GM18520 (cell line): ENCODE measurements at regions not wholly inside any gene's neighbourhood (a gene's known extent, or its start where the extent isn't known, plus 50 kb on each side); places are given as distances from the start of the nearest gene placed in this dataset.

Source experiments
- ATAC-seq: cut with Tn5 transposase; IDR thresholded peaks from one replicate; pipeline ENCODE4 v1.9.1; 2021; ENCODE audit not compliant: unreplicated experiment

DNA sequence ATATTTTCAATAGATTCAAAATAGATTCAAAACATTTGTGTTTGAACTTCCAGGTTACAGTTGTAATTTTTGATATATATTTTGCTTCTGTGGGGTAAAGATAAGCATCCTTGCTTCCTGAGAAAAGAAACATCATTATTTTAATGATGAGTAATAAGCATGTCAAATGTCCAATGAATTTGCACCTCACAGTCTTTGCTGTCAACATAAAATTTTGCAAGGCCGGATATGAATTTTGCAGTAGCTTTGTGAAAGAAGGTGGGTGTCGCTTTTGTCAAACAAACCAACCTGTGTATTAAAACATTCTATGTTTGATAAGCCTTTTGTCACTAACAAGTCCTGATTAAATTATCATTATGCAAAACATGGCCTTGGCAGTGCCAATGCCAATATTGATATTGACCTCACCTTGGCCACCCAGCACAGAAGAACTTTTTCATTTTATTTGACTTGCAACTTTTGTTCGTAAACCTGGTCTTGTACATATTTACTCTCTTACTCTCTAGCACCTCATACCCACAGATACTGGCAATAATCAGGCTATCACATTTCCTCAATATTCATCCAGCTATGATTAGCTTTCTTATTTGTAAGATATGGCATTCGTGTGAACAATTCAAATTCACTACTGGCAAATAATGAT lies 645.0 kb upstream of the KLF4 start:
- no peak for ATAC-seq

DNA sequence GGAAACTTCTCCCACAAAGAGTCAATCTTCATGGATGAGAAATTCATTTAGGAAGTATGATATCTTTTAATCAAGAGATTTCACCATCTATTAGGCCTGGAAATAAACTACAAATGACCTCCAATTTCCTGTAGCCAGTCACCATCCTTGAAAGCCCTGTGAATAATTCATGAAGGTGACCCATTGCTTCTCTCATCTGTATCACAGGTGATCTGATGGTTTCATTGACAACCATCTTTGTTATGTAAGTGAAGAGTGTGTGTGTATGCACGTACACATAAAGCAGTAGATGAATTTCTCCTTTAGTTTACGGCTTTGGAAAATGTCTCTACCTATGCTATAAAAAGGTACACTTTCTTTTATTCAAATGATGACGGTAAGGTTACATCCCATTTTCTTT lies 644.1 kb upstream of the KLF4 start:
- no peak for ATAC-seq

GRCh38 chr9:108133101-108133500 lies 643.5 kb upstream of the KLF4 start:
- no peak for ATAC-seq

GRCh38 chr9:108130905-108131304 lies 641.3 kb upstream of the KLF4 start:
- no peak for ATAC-seq

GRCh38 chr9:108125625-108126024 lies 636.1 kb upstream of the KLF4 start:
- ATAC-seq = no peak

DNA sequence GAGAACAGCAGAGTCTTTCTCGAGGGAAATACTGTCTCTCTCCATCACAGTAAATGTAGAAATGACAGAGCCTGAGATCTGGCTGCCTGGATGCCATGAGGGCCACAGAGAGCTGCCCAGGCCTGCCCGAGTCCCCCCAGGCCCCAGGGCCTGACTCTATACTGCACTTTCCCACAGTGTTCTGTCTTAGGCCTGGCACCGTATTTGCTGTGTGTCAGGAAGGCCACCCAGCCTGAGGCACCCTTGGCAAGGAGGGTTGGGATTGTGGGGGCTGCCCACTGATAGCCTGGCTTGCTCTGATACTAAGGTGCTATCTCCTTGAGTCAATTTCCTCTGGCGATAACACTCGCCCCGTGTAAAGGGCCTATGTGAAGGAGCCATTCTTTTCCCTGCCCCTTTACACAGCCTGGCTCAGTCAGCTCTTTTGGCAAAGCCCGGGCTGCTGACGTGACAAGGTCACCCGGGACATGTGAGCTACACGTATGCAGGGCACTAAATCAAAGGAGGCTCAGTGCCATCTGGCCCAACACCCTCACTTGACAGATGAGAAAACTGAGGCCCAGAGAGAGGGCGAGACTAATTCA lies 630.1 kb upstream of the KLF4 start:
- ATAC-seq = no peak

DNA sequence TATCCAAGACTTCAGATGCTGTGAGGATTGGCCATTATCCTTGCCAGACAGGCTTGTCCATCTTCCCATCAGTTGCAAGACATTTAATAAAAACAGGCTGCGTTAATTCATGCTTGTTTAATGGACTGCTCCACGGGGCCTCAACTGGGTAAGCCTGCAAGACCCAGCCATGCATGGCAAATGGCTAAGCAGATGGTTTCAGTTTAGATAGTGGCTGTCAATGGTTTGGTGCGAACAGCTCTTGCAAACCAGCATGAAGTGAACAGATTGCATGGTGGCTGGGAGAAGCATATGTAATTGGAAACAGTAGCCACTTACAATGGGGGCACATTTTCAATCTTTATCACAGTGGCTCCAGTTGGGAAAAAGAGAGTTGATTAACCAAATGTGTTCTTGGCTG lies 628.2 kb upstream of the KLF4 start:
- ATAC-seq = no peak

- ATAC-seq = no peak
Measured at GRCh38 chr9:108117306-108117705, 627.7 kb upstream of the KLF4 start.

- ATAC-seq = no peak
Measured at GRCh38 chr9:108113596-108113995, 624.0 kb upstream of the KLF4 start.

GRCh38 chr9:108109927-108110690 lies 620.5 kb upstream of the KLF4 start:
- no peak for ATAC-seq

DNA sequence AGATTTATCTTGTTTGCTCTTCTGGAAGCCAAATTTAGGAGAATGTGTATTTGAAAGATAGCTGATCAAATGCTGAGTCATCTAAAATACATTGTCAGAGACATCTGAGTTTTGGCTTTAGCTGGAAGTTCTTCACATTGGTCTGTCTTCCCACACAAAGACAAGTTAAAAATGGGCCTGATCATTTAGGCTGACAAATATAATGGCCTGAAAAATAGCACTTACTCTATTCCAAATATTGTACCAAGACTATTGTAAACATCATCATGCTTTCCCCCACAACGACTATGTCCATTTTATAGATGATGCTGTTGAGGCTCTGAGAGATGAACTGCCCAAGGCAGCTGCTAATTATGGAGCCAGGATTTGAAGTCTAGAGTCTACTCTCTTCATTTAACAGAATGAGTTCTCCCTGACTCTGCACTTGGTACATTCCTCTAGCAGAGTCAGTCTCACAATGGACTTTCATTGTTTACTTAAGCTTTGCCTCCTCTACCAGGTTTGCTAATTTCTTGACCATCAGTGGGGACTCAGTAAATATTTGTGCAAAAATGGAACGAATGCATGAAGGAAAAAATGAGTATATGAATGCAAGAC lies 619.4 kb upstream of the KLF4 start:
- no peak for ATAC-seq

DNA sequence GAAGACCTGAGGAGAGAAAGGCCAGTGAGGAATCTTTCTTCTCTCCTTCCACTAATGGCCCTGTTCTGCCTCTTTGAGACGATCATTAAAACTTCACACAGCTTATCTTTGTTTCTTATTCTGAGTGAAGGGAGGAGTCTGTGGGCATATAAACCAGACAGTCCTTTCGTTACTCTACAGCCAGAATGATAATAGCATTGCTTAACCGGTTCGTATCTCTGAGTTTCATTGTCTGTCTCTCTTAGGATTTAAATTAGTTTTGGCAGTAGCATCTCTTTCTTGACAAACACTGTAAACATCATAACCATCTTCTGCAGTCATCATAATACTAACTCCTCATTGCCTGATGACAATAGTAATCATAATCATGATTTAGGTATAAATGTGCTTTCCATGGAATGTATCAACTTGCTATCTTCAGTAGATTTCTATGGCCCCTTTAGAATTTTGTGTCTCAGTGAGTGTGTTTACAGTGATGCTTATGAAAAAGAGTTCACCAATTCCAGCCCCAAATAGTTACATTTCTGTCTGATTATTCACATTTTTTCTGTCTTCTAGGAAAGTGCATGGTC lies 618.8 kb upstream of the KLF4 start:
- no peak for ATAC-seq

DNA sequence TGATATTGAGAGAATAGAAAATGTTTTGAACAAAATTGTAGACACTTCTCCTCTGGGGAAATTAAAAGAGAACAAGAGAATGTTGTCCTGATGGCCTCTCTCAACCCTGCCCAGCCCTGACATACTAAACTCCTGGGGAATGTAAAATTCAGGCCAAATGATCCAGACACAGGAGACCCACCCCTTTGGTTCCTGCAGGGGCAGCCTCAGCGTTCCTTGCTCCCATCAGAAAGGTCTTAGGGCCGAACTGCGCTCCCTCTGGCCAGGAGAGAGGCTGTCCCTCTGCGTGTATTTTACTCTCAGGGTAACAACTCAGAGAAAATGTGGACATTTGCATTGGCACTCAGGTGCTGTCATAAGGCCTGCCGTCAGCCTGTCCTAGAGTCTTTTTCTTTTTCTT lies 616.3 kb upstream of the KLF4 start:
- no peak for ATAC-seq

DNA sequence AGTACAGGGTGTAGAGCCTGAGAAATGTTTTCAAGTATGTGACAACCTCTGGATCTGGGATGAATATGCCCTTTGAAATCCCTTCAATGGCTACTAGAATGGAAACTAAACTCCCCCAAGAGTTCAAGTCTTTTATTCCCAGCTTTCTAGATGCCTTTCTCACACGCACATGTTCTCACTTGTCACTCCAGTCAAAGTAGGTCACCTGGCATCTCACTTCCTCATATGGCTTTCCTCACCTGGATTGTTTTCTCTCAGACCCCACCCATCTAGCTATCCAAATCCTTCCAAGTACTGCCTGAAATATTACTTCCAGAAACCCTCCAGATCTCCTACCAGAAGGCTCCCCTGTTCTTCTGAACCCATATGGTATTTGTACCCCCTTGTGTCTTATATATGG lies 615.4 kb upstream of the KLF4 start:
- ATAC-seq = no peak

DNA sequence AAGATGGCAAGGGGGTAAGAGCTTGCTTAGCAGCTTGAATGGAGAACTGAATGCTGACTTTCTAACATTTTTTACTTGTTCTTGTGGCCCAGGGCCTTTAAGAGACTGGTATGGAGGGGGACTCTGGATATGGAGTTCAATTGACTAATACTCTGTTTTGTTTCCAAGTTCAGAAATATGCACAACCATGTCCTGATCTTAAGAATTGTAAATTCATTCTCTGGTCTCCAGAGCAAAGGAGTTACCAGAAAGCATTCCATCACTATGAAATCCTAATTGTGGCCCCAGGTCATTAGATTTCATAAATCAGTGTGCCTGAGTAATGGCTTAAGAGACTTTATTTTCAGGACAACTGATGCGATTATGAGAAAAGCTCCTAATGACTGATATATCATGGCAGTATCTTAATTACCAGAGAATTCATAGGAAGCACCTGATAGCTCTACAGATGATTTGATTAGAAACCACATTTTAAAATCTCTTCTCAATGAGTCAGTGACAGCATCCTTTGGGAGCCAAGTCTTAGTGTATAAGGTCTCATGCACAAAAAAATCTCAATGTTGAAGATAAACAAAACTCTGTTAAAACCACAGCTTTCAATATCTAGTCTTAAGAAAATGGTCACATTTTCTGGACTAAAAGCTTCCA lies 613.6 kb upstream of the KLF4 start:
- ATAC-seq = no peak

- no peak for ATAC-seq
Measured at GRCh38 chr9:108101410-108101809, 611.8 kb upstream of the KLF4 start.

GRCh38 chr9:108100571-108100970 lies 611.0 kb upstream of the KLF4 start:
- ATAC-seq = no peak

DNA sequence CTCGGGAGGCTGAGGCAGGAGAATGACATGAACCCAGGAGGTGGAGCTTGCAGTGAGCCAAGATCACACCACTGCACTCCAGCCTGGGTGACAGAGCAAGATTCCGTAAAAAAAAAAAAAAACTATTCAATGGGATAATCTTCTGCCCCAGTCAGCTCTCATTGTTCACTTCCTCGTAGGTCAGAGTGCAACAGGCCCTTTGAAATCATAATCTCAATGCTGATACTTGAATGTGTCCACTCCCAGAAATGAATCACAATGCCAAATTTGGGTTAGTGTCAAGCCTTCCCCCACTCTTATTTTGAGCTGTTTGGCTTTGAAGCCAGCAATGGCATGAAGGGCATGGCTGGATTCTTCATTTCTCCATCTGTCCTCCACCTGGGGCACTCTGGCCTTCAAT lies 610.3 kb upstream of the KLF4 start:
- no peak for ATAC-seq

DNA sequence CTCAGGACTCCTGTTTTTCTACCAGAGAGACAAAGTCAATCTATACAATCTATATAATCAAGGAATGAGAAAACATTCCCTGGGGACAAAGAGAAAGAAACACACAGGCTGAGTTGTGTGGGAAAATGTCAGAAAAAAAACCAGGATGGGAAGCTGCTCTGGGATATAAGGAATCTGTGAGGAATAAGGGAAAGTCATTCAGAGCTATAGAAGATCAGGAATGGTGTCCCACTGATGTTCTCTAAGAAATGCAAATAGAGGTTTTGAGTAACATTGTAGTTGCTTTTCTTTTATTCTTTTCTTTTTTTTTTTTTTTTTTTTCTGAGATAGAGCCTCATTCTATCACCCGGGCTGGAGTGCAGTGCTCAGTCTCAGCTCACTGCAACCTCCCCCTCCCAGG lies 605.9 kb upstream of the KLF4 start:
- ATAC-seq = no peak

- ATAC-seq = no peak
Measured at GRCh38 chr9:108094676-108094993, 605.1 kb upstream of the KLF4 start.
